ENCODE measurements at regions not wholly inside any gene's neighbourhood (a gene's known extent, or its start where the extent isn't known, plus 50 kb on each side); places are given as distances from the start of the nearest gene placed in this dataset.

DNA sequence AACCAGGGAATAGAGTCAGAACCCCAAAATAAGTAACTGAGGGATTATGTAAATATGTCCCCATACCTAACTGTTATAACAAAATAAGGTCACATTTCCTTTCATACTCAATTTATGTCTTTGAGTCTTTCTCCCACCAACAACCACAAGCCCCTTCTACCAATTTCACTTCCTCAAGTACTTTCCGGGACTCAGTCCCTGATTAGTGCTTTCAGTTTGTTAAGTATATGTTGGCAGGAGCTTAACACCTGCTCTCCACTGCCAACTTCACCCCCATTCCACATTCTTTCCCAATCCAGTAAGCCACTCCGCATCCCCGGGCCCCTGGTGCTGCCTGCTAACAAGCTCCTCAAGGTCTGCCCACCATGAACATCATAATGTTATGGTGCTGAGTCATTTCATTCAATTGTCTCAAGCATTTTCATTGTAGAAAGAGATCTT lies 71.3 kb upstream of the SPRY1 start:
- TF ChIP-seq, protein P1, sequence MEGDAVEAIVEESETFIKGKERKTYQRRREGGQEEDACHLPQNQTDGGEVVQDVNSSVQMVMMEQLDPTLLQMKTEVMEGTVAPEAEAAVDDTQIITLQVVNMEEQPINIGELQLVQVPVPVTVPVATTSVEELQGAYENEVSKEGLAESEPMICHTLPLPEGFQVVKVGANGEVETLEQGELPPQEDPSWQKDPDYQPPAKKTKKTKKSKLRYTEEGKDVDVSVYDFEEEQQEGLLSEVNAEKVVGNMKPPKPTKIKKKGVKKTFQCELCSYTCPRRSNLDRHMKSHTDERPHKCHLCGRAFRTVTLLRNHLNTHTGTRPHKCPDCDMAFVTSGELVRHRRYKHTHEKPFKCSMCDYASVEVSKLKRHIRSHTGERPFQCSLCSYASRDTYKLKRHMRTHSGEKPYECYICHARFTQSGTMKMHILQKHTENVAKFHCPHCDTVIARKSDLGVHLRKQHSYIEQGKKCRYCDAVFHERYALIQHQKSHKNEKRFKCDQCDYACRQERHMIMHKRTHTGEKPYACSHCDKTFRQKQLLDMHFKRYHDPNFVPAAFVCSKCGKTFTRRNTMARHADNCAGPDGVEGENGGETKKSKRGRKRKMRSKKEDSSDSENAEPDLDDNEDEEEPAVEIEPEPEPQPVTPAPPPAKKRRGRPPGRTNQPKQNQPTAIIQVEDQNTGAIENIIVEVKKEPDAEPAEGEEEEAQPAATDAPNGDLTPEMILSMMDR (IDR thresholded peaks at IDR 0.05), result no peak
- TF ChIP-seq POLR2AphosphoS5 (IDR thresholded peaks at IDR 0.05; ENCODE audit: insufficient read depth in 1 of 2, low read depth in 1 of 2) (no peak), POLR2A (IDR thresholded peaks at IDR 0.05) (no peak)

All from vagina (tissue), 2 donors.